ENCODE measurements at regions not wholly inside any gene's neighbourhood (a gene's known extent, or its start where the extent isn't known, plus 50 kb on each side); places are given as distances from the start of the nearest gene placed in this dataset.

GRCh38 chr18:68436485-68436884 lies 278.4 kb downstream of the TMX3 start:
- TF ChIP-seq CTCF (IDR thresholded peaks at IDR 0.05; ENCODE audit: low read length) = no peak
- no peak for TF ChIP-seq EZH2 (IDR thresholded peaks at IDR 0.05; ENCODE audit: borderline replicate concordance, low read length)

All from OCI-LY1 (cell line).